Activated T-cell treated with anti-CD3 and anti-CD28 coated beads for 4 hours (primary cell): ENCODE measurements at regions not wholly inside any gene's neighbourhood (a gene's known extent, or its start where the extent isn't known, plus 50 kb on each side); places are given as distances from the start of the nearest gene placed in this dataset.

Experiments
- DNase-seq: peaks from one replicate; pipeline ENCODE4 v3.0.0-alpha.2; 2020

DNA sequence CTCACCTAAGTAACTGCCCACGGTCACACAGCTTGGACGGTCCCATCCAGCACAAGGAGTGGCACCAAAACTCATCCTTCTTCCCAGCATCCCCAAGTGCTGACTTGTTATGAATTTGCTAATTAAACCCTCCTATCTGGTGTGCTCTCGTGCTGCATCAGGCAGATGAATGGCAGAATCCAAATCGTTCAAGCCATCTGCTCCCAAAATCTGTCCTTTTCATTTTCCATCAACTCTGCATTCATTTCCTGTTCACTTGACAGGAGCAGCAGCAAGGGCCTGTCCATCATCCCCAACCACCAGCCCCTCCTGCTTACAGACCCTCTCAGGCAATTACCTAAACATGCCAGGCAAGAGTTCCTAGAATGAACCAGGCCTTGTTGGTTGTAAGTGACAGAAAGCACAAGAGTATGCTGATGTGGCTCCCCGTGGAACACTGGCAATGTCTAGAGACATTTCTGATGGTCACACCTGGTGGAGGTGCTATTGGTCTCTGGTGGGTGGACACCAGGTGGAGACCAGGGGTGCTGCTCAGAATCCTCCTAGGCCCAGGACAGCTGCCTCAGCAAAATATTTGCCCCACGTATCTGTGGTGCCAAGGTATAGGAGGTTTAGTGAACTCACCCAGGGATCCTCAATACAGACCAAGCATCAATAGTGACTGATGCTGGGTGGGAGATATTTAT lies 832.5 kb downstream of the TBC1D22A start:
- no peak for DNase-seq

DNA sequence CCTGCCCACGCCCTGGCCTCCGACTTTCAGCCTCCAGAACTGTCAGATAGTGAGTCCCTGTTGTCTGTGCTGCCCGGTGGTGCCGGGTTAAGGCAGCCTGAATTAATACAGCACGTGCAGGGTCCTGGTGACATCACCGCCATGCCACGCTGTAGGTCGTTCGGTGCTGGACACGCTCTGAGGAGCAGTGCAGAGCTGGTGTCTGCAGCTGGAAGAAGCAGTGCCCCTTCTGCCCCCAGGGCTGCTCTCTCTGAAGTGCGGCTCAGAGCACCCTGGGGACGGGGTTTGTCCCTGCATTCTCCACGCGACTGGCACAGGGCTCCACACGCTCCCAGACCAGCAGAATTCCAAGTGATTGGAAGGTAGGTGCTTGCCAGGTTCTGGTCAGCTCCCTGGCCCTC lies 831.5 kb downstream of the TBC1D22A start:
- DNase-seq: no peak

DNA sequence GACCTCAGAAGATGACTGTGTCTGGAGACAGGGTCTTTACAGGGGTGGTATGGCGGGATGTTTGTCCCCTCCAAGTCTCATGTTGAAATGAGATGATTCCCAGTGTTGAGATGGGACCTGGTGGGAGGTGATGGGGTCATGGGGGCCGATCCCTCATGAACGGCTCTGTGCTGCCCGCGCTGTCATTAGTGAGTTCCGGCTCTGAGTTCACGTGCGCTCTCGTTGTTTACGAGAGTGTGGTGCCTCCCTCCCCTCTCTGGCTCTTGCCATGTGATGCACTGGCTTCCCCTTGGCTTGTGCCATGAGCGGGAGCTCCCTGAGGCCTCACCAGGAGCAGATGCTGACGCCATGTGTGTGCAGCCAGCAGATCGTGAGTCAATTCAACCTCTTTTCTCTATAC lies 830.8 kb downstream of the TBC1D22A start:
- no peak for DNase-seq

DNA sequence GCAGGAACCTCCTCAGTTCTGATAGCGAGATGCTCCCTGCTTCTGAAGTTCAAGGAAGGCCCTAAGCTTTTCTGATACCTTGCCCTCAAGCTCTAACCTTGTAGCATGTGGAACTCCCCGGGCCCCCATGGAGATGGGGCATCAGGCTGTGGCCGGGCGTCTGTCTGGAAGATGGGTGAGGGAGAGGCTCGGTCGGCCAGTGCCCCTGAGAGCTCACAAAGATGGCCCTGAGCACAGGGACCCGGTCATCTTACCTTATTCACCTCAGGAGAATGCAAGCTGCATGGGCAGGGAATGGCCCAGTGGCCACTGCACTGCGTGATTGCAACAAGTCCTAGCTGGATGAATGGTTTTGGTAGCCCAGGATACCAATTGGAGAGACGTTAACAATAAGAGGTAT lies 830.3 kb downstream of the TBC1D22A start:
- DNase-seq: no peak

DNA sequence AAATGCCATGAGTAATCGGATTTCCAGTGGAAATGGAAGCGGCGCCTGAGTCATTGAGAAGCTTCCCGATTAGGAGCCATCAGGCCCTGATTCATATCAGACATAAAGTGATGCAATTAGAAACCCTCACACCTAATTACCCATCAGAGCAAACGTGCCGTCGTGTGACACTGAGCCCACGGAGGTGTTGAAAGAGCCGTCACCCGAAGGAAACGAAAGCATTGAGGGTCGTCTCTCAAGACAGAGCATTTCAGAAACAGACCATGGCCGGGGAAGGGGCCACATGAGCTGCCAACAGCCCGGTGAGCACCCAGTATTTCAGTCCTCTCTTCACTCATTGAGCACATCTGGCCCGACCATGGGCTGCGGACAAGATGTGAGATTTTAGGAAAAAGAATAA lies 829.3 kb downstream of the TBC1D22A start:
- no peak for DNase-seq

DNA sequence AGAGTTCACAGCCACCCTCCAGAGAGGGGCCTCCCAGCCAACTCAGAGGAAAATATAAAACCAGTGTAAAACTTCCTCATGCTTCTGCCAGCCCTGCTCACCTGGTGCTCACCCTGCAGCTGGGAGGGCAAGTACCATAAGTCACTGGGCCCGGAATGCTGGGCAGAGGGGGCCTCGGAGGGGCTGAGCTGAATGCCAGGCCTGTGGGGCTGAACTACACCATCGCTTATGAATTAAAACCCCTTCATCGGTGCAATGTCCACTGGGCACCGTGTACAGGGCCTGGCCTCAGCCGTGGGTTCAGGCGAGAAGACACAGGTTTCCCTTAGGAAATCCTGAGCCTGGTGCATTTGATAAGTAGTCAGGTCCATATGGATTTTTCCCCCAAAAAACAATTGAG lies 828.6 kb downstream of the TBC1D22A start:
- DNase-seq: no peak

DNA sequence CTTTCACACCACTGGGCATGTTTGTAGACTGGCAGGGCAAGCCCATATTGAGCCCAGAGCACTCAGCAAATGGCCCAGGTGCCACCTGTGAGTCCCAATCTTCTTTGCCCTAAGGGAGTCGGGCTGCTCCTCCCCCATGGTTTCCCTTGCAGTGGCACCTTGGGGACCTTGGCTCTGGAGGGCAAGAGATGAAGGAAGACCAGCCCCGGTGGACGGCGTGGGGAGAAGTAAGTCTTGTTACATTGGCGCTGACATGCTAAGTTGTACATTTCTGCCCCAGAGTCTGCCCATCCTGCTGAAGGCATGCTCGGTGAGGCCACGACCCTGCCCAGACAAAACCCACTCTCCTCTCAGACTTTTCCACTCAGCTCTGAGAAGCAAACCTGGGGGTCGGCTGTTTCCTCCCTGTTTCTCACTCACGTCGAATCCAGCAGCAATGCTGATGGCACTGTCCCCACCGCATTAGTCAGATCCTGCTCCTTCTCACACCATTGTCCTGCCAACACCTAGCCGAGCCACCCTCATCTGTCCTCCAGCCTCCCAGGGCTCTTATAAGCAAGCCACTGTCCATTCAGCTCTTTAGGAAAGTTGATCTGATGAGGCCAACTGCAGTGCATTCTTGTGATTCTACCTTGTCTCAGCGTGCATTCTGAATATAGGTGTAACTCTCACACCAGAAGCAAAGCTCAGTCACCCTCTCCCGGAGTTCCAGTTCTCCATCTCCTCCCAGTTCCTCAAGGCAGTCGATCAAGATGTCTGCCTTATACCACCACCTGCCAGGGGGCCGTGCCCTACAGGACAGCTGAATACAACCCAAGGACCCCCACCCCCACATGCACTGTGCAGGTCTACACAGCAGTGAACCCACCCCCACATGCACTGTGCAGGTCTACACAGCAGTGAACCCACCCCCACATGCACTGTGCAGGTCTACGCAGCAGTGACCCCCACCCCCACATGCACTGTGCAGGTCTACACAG lies 827.1 kb downstream of the TBC1D22A start:
- no peak for DNase-seq

DNA sequence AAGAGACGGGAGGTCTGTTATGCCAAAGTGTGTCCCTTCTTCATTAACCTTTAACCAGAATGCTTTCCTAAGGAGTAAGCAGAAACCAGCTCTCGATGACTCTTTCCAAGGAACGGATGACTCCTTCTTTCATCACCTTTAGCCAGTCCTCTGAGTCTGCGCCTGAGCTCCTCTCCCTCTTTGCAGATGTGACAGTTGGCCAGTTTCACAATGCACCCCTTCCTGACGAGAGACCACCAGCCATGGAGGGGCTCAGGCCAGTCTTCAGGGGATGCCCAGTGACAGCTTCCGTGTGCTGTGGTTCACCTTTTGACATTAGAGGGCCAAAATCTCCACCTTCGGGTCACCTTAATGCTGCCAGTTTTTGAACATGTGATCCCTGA lies 826.1 kb downstream of the TBC1D22A start:
- DNase-seq: no peak

DNA sequence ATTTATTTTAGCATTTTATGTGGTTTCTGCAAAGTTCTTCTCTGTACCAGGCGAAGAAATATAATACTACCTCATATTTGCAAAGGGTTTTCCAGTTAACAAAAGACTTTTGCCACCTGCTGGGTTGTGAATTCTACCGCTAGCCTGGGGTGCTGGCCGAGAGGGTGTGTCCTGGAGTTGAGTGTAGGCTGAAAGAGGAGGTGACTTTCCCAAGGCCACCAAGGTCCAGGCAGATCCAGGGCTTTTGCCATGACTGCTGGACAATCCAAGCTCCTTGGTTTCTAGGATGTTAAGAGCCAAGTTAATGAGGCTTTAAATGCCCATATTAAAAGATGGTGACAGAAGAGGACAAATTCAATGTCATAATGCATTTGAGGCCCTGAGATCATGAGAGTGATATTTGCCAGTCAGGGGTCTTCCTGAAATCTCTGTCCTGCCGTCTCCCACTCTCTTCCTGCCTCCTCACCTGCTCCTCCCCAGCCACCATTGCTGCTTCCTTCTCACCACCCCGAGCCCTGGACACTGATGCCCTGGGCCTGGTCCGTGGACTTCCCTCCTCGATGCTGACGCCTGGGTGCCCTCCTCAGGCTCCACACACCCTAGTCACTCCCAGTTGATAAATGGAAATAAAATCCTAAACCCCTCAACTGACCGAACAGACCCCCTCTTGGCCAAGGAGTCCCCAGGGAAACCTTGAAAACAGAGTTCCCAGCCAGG lies 825.6 kb downstream of the TBC1D22A start:
- no peak for DNase-seq

DNA sequence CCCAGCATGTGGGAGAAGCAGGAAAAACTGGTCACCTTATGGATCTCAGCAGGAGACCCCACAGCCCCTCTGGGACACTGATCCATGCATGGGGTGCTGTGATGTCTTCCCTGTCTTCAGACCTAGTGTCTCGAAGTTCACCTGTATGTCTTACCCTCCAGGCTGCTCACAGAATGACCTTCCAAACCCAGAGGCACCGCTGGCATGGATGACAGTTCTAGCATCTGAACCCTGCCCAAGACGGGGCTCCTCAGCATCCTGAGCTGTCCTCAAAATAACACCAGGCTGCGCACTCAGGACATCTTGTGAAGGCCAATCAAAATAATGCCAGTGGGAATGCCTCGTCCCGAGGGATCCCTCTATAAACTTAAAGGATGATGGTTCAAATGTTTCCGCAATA lies 824.9 kb downstream of the TBC1D22A start:
- no peak for DNase-seq

DNA sequence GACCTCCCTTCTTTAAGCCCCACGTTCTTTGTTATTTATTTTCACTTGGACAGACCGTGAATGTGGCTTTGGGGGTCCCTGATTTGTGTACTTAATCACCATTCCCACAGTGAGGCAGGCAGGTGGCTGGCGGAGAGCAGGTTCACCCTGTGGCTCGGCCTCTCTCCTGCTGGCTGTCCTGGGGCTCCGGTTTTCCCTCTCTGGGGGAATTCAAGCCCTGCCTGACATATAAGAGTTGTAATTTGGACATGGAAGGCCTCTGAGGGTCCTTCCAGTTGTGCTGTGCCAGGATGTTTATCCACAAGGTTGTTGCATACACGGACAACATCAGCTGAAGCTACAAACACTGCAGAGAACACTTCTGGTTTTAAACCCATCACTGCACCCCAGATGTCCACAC lies 824.5 kb downstream of the TBC1D22A start:
- DNase-seq: no peak

DNA sequence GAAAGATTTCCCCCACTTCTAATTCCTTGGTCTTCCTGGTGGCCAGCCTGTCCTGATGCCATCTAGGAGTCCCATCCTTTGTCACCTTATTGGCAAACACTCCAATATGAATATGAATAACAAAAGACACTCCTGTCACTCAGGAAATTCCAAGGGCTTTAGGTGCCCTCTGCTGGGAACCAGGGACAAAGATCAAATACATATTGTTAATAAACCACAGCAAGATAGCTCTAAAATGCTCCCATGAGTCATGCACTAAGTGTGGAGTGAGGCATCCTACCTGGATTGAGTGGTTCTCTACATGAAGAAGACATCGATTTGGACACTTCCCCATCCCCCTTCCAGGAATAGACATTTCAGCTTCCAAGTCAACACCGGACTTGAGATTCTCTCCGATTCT lies 823.6 kb downstream of the TBC1D22A start:
- DNase-seq: no peak

DNA sequence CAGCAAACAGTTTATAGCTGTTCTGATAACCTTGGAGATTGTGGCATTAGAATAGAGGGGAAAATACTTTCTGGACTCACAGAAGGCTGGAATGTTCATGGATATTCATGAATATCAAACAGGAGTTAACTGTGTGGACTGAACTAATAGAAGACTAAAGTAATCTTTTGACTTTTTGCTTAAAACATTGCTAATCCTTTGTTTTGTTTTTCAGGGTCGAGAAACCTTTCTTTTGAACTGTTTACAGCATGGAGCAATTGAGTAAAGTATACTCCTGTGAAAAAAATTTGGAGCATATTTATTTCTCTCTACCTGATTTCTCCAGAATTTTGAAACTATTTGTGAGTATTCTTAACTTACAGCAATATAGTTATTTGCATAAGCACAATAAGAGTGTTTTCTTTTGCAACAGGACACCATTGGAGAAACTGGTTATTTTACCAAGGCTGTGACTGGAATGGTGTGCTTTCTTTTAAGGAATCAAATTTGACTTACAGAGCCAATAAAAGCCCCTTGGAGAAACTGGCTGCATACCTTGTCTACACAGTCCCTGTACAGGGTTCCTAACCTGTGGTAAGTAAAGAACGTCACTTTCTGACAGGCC lies 821.6 kb downstream of the TBC1D22A start:
- no peak for DNase-seq

DNA sequence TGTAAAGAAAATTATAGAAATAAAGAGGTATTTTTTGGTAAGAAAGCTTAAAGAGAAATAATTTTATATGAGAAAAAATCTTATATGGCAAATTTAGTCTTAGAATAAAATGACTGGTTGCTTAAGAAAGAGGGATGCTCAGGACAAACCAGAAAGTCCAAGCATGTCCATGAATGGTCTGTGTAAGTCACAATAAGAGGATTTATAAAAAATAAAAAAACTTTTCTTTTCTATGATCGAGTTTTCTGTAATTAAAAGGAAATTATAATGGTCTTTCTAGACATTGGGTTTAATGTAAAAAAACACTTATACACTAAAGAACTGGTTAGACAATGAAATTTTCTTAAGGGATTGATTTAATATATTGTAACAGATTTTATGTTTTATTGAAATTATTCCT lies 819.6 kb downstream of the TBC1D22A start:
- no peak for DNase-seq

DNA sequence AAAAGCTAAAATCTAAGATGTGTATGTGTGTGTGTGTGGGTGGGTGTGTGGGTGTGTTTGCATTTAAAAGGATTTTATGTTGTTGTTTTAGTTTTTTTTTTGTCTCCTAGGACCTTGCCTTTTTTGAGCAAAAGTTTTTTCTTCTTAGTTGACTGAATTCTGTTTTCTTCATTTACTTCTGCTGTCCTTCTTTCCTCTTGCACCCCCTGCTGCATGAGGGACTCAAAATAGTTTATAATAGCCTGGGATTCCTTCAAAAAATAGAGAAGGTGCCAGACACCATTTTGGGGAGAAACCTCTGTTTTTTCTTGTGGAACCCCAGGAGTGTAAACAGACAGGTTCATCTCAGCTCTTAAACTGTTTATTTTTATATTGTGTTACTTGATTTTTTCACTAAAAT lies 817.7 kb downstream of the TBC1D22A start:
- DNase-seq: no peak

DNA sequence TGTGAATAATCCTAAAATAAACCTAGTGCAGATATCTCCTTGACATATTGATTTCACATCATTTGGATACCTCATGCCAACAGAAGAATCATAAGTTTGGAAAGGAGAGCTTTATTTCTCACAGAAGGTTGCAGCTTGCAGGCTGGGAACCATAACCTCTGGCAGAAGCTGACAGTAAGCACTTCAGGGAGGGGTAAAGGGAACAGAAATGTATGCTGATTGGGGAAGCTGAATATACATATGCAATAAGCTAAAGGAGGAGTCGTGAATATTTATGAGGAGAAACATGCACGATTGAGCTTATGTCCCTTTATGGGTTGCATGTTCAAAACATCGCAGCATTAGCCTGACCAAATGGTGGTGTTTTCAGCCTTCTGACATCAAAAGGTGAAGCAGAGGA lies 814.5 kb downstream of the TBC1D22A start:
- DNase-seq: no peak

DNA sequence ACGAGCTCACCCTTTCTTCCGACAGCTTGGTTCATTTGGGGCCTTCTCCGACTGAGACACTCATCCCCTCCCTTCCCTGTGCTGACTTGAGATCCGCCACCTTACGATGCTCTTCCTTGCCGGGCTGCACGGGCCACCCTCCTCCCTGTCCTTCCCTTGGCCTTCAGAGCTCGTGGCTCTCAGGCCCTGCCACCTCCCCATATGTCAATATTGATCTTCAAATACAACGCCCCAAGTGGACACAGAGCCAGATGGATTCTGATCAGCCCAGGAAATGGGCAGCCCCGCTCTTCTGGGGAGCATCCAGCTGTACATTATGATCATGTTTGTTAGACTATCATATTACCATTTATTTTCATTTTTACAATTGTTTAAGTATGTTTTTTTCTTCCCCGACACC lies 812.8 kb downstream of the TBC1D22A start:
- DNase-seq: no peak

DNA sequence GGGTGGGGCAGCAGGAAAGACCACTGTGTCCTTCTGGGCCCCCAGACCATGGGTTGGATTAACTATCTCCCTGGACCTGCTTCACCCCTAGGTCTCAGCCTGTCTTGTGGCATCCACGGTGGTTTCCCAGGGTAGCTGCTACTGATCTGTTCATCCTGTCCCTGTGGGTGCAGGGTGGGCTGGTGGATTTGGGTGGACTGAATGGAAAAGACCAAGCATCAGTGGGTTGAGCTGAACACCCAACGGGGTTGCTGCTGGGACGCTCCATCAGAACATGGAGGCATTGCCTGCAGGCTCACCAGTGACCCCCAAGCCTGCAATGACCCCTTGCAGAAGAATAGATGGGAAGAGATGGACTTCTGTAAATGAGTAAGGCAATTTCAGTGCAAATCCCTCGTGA lies 812.1 kb downstream of the TBC1D22A start:
- DNase-seq: no peak

DNA sequence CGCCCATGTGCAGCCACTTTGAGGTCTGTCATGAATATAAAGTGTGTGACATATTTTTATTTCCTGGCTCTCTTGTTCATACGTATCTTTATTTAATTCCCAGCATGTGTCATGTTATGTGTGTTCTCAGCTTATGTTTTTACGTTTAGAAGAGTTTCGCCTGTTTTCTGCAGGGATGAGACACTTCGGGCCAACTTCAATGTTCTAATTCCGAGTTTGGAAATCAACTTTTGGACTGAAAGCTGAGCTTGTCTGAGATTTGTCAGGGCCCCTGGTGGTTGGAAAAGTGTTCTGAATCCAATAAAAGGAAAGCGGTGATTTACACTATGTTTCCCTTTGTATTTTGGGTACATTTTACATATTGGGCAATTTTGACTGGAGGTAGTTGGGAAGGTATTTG lies 810.7 kb downstream of the TBC1D22A start:
- no peak for DNase-seq

DNA sequence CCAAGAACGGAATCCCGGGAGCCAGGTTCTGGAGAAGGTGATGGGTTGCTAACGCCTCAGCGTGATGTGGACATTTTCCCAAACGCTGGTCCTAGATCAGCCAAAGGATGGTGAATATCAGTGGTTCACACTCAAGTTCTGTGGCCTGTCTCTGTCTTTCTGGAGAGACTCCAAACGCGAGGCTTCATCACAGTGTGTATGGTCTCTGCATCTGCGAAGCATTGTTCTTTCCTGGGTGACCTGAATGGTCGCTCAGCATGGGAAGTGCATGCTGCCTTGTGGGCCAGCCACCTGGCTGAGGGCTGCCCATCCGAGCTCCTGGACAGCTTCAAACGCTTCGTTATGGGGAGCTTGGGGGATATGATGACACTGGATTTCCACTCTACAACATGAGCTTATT lies 810.0 kb downstream of the TBC1D22A start:
- DNase-seq: no peak

DNA sequence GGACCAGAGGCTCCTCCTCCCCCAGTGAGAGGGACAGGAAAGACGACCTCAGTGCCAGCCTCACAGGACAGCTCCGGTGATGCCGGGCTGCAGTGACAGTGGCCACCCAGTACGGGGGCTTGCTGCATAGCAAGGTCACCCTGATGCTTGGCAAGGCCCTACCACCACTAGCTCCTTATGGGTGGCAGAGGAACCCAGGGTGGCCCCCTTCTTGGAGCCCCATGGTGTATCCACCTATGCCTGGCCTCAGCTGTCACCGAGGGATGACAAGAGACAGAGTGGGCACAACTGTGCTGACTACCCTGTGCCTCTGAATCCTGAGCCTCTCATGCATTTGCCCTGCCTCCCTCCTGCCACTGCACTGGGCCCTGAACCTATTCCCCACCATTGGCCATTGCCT lies 809.2 kb downstream of the TBC1D22A start:
- DNase-seq: no peak

DNA sequence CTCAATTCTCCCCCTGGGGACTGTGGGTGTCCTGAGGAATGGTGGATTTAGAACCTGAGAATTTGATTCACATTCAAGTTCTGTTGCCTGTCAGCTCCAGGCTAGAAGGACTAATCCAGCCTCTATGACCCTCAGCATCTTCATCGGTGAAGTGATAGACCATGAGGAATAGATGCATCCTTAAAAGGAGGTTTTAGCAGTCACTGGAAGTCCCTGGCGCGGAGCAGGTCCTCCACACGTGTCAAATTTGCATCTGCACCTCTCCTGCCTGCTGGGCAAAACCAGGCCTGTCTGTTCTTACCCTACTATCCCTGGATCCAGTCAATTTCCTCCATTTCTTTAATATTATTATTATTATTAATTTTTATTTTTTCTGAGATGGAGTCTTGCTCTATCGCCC lies 808.4 kb downstream of the TBC1D22A start:
- DNase-seq: no peak

DNA sequence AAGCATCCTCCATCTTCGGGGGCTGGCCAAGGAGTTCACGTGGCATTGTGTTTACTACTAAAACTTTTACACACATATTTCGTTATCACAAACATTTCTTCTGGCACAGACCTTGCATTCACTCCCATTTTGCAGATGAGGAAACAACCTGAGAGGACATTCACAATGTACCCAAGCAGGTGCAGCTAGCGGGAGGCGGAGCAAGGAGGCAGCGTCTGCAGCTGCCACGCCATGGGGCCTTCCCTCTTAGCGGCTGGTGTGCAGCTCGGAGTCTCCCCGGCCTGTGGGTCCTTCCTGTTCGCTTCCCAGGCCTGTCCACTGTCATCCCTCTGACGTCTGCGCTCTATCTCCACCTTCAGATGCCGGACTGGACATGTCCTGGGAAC lies 807.8 kb downstream of the TBC1D22A start:
- DNase-seq: no peak
